Upper lobe of left lung (tissue), 4 donors: ENCODE measurements at regions not wholly inside any gene's neighbourhood (a gene's known extent, or its start where the extent isn't known, plus 50 kb on each side); places are given as distances from the start of the nearest gene placed in this dataset.

ENCODE experiments used
- POLR2A ChIP-seq, 4 donors: fragments of 450-650 bp; IDR thresholded peaks; one replicate each; pipeline ENCODE4 v1.5.1; 2016 to 2017; ENCODE audit warnings: antibody characterized with exemption in 4 of 4, mild to moderate bottlenecking in 2 of 4
- POLR2AphosphoS5 ChIP-seq, 2 donors: sonication (generic); formaldehyde crosslinking; IDR thresholded peaks; one replicate each; pipeline ENCODE4 v1.5.1; 2017; ENCODE audit warnings: antibody characterized with exemption in 2 of 2
- TF ChIP-seq, protein P1 (sequence below), 6 experiments: fragments of 450-650 bp in 4 of 6; fragments of 200-600 bp in 2 of 6; sonication (generic) in 2 of 6; IDR thresholded peaks; one replicate each; pipeline ENCODE4 v1.5.1; 2016 to 2019; ENCODE audit warnings: antibody characterized with exemption in 6 of 6

DNA sequence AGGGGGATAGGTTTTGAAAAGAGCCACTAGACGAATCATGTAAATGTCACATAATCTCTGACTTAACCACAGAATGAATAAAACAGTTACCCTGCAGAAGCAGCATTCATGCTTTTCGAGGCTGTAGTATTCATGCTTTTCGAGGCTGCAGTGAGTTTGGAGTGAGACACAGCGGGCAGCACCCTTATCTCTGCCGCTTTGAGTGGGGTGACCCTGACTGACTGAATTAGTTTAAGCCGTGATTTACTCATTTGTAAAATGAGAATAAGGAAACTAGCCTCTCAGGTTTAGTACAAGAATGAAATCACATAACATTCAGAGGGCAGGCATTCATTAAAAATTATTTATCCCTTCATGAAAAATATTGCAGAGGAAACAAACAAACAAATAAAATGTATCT, 92.8 kb upstream of the KMT2C start:
- TF ChIP-seq POLR2AphosphoS5 (IDR thresholded peaks at IDR 0.05) = no peak
- TF ChIP-seq, protein P1, sequence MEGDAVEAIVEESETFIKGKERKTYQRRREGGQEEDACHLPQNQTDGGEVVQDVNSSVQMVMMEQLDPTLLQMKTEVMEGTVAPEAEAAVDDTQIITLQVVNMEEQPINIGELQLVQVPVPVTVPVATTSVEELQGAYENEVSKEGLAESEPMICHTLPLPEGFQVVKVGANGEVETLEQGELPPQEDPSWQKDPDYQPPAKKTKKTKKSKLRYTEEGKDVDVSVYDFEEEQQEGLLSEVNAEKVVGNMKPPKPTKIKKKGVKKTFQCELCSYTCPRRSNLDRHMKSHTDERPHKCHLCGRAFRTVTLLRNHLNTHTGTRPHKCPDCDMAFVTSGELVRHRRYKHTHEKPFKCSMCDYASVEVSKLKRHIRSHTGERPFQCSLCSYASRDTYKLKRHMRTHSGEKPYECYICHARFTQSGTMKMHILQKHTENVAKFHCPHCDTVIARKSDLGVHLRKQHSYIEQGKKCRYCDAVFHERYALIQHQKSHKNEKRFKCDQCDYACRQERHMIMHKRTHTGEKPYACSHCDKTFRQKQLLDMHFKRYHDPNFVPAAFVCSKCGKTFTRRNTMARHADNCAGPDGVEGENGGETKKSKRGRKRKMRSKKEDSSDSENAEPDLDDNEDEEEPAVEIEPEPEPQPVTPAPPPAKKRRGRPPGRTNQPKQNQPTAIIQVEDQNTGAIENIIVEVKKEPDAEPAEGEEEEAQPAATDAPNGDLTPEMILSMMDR (IDR thresholded peaks at IDR 0.05) = no peak
- TF ChIP-seq POLR2A (IDR thresholded peaks at IDR 0.05) = no peak
